H9 (cell line): ENCODE measurements at regions not wholly inside any gene's neighbourhood (a gene's known extent, or its start where the extent isn't known, plus 50 kb on each side); places are given as distances from the start of the nearest gene placed in this dataset.

Experiments used
- DNase-seq: peaks from one replicate; pipeline ENCODE4 v3.0.0-alpha.2; 2017
- H2AFZ ChIP-seq: one replicate; pipeline ENCODE4 v1.6.1; 2013; ENCODE audit warnings: mild to moderate bottlenecking, low read length, control low read depth, moderate library complexity
- H2AK5ac ChIP-seq: 2 replicates; pipeline ENCODE4 v1.6.1; 2013; ENCODE audit warnings: low read length, control low read depth, mixed read lengths; ENCODE audit not compliant: insufficient read length
- H2BK120ac ChIP-seq: one replicate; pipeline ENCODE4 v1.6.1; 2013; ENCODE audit warnings: low read depth, mild to moderate bottlenecking, low read length, control low read depth, inconsistent platforms; ENCODE audit not compliant: poor library complexity, severe bottlenecking
- H2BK12ac ChIP-seq: 2 replicates; pipeline ENCODE4 v1.6.1; 2013; ENCODE audit warnings: low read length, control low read depth, mixed read lengths, low read depth; ENCODE audit not compliant: insufficient read length
- H2BK15ac ChIP-seq: 2 replicates; pipeline ENCODE4 v1.6.1; 2013; ENCODE audit warnings: low read depth, low read length, control low read depth
- H2BK20ac ChIP-seq: one replicate; pipeline ENCODE4 v1.6.1; 2013; ENCODE audit warnings: low read depth, mild to moderate bottlenecking, low read length, control low read depth, inconsistent platforms; ENCODE audit not compliant: poor library complexity, severe bottlenecking
- H2BK5ac ChIP-seq: 2 replicates; pipeline ENCODE4 v1.6.1; 2013; ENCODE audit warnings: low read length, control low read depth, mixed read lengths; ENCODE audit not compliant: insufficient read length
- H3K14ac ChIP-seq: 2 replicates; pipeline ENCODE4 v1.6.1; 2013; ENCODE audit warnings: low read length, control low read depth; ENCODE audit not compliant: insufficient read depth
- H3K18ac ChIP-seq: 2 replicates; pipeline ENCODE4 v1.6.1; 2013; ENCODE audit warnings: low read depth, mild to moderate bottlenecking, mixed read lengths, low read length, control low read depth; ENCODE audit not compliant: insufficient read length
- H3K23ac ChIP-seq: 2 replicates; pipeline ENCODE4 v1.6.1; 2013; ENCODE audit warnings: low read length, control low read depth, mixed read lengths, low read depth; ENCODE audit not compliant: insufficient read length
- H3K23me2 ChIP-seq: 2 replicates; pipeline ENCODE4 v1.6.1; 2013; ENCODE audit warnings: low read depth, mild to moderate bottlenecking, mixed read lengths, low read length, control low read depth; ENCODE audit not compliant: insufficient read length, poor library complexity, severe bottlenecking
- H3K27ac ChIP-seq: 2 replicates; pipeline ENCODE4 v1.5.1; 2013; ENCODE audit warnings: low read length, control low read depth, mixed read lengths, low read depth; ENCODE audit not compliant: insufficient read length
- H3K27me3 ChIP-seq: 2 replicates; pipeline ENCODE4 v1.6.1; 2013; ENCODE audit warnings: low read length, control low read depth, inconsistent platforms; ENCODE audit not compliant: insufficient read depth
- H3K4ac ChIP-seq: 2 replicates; pipeline ENCODE4 v1.6.1; 2013; ENCODE audit warnings: low read depth, mild to moderate bottlenecking, control low read depth, inconsistent platforms, low read length, moderate library complexity
- H3K4me1 ChIP-seq: 2 replicates; pipeline ENCODE4 v1.6.1; 2013; ENCODE audit warnings: low read length, control low read depth, inconsistent platforms; ENCODE audit not compliant: insufficient read depth
- H3K4me2 ChIP-seq: 2 replicates; pipeline ENCODE4 v1.6.1; 2013; ENCODE audit warnings: low read length, control low read depth, mixed read lengths; ENCODE audit not compliant: insufficient read length, insufficient read depth
- H3K56ac ChIP-seq: 2 replicates; pipeline ENCODE4 v1.6.1; 2013; ENCODE audit warnings: low read depth, mild to moderate bottlenecking, mixed read lengths, low read length, control low read depth; ENCODE audit not compliant: insufficient read length
- H3K79me1 ChIP-seq: 2 replicates; pipeline ENCODE4 v1.6.1; 2013; ENCODE audit warnings: low read depth, mild to moderate bottlenecking, moderate library complexity, low read length, control low read depth, inconsistent platforms; ENCODE audit not compliant: insufficient read depth, poor library complexity, severe bottlenecking
- H3K79me2 ChIP-seq: 2 replicates; pipeline ENCODE4 v1.6.1; 2013; ENCODE audit warnings: low read length, control low read depth, inconsistent platforms; ENCODE audit not compliant: insufficient read depth
- H3K9ac ChIP-seq: 2 replicates; pipeline ENCODE4 v1.6.1; 2013; ENCODE audit warnings: low read length, control low read depth, mixed read lengths; ENCODE audit not compliant: insufficient read length; ENCODE audit errors: extremely low read depth
- H3K9me3 ChIP-seq: one replicate; pipeline ENCODE4 v1.6.1; 2013; ENCODE audit warnings: low read depth, low read length, inconsistent platforms; ENCODE audit not compliant: control insufficient read depth
- H3T11ph ChIP-seq: one replicate; pipeline ENCODE4 v1.6.1; 2013; ENCODE audit warnings: mild to moderate bottlenecking, low read length, control low read depth, inconsistent platforms
- H4K20me1 ChIP-seq: one replicate; pipeline ENCODE4 v1.6.1; 2013; ENCODE audit not compliant: control insufficient read depth, insufficient read length, insufficient read depth
- H4K5ac ChIP-seq: 2 replicates; pipeline ENCODE4 v1.6.1; 2013; ENCODE audit warnings: low read depth, mild to moderate bottlenecking, mixed read lengths, low read length, control low read depth; ENCODE audit not compliant: insufficient read length
- H4K8ac ChIP-seq: replicated peaks from 2 replicates; pipeline ENCODE4 v1.6.1; 2013; ENCODE audit warnings: low read length, control low read depth, mixed read lengths, low read depth; ENCODE audit not compliant: insufficient read length
- H4K91ac ChIP-seq: 2 replicates; pipeline ENCODE4 v1.6.1; 2013; ENCODE audit warnings: low read depth, mild to moderate bottlenecking, moderate library complexity, mixed read lengths, low read length, control low read depth; ENCODE audit not compliant: insufficient read length
- H3K27ac Mint-ChIP-seq, 3 experiments: 2 replicates in 2 of 3; 3 replicates in 1 of 3; pipeline ENCODE4 v1.8.0; 2020 to 2021; ENCODE audit warnings: mixed read lengths in 3 of 3, mild to moderate bottlenecking in 1 of 3, moderate library complexity in 1 of 3
- H3K27me3 Mint-ChIP-seq: 2 replicates; pipeline ENCODE4 v1.8.0; 2021; ENCODE audit warnings: low read depth, mild to moderate bottlenecking, moderate library complexity, mixed read lengths
- H3K36me3 Mint-ChIP-seq, 3 experiments: 2 replicates in 2 of 3; 3 replicates in 1 of 3; pipeline ENCODE4 v1.8.0; 2020 to 2021; ENCODE audit warnings: low read depth in 3 of 3, mixed read lengths in 3 of 3; ENCODE audit not compliant: insufficient read depth in 1 of 3
- H3K4me1 Mint-ChIP-seq, 2 experiments: 2 replicates each; pipeline ENCODE4 v1.8.0; 2020; ENCODE audit warnings: mixed read lengths in 2 of 2
- H3K4me3 Mint-ChIP-seq, 2 experiments: 2 replicates in 1 of 2; 3 replicates in 1 of 2; pipeline ENCODE4 v1.8.0; 2020 to 2021; ENCODE audit warnings: mild to moderate bottlenecking in 2 of 2, mixed read lengths in 2 of 2, moderate library complexity in 1 of 2
- H3K9me3 Mint-ChIP-seq, 2 experiments: 2 replicates in 1 of 2; 3 replicates in 1 of 2; pipeline ENCODE4 v1.8.0; 2020; ENCODE audit warnings: mild to moderate bottlenecking in 2 of 2, mixed read lengths in 2 of 2, moderate library complexity in 1 of 2
- WGBS: extraction: QIAGEN DNeasy Blood & Tissue Kit; methylation state at CpG from one replicate; pipeline ENCODE4 v1.1.7; 2013; ENCODE audit warnings: missing lambda C conversion rate, low lambda C conversion rate, mixed read lengths; ENCODE audit not compliant: insufficient read length; ENCODE audit errors: extremely low coverage; 5-methylcytosine and 5-hydroxymethylcytosine counted together
- TF ChIP-seq, protein P1 (sequence below): fragments of 200-600 bp; sonication (generic); conservative IDR thresholded peaks from 3 replicates; pipeline ENCODE4 v1.8.0; 2021; ENCODE audit warnings: antibody characterized with exemption, mild to moderate bottlenecking

DNA sequence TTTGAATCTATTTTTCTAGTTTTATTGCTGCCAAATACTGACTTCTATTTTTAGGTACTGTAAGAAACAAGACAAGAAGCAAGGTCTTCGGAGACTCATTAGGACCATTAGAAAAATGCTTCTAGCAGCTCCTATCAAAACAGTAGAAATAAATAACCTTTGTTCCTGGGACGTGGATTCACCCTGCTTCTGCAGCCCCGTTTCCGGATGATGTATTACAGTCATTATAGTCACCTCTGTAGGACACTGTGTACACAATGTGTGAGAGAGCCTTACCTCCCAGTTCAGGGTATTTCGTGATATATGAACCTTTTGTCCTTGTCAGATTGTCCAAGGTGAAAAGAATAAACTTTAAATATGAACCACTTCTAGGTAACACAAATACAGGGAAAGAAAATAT, 484.0 kb upstream of the TECRL start:
- Histone ChIP-seq H3K18ac (no peak overlapping the region), H4K91ac (no peak overlapping the region), H2BK120ac (no peak overlapping the region), H4K20me1 (no peaks in the 10 kb centered on the region), H2BK15ac (no peak overlapping the region), H3K4me1 (no peaks in the 10 kb centered on the region), H2AFZ (no peak overlapping the region), H3K9me3 (no peaks in the 10 kb centered on the region), H3K56ac (no peak overlapping the region), H2BK20ac (no peak overlapping the region), H2BK5ac (no peak overlapping the region), H3K79me1 (no peaks in the 10 kb centered on the region), H2BK12ac (no peak overlapping the region), H3K23me2 (no peaks in the 10 kb centered on the region), H3K4ac (no peak overlapping the region), H3K27me3 (no peaks in the 10 kb centered on the region), H3K4me2 (no peak overlapping the region), H3T11ph (no peak overlapping the region), H3K27ac (no peak overlapping the region), H3K79me2 (no peaks in the 10 kb centered on the region), H4K8ac (no peak overlapping the region), H3K14ac (no peak overlapping the region), H3K9ac (no peak overlapping the region), H4K5ac (no peak overlapping the region), H2AK5ac (no peak overlapping the region), H3K23ac (no peak overlapping the region)
- DNase-seq, result no peak
- WGBS, result no CpG with 5 or more reads among the region's 5 CpGs
- no peak overlapping the region for H3K4me3 Mint-ChIP-seq
- no peaks in the 10 kb centered on the region for H3K27me3 Mint-ChIP-seq
- no peak overlapping the region for H3K27ac Mint-ChIP-seq
- peaks cover 12 to 15% of the 10 kb centered on the region in 2 experiments for H3K4me1 Mint-ChIP-seq
- no peaks in the 10 kb centered on the region for H3K9me3 Mint-ChIP-seq
- no peaks in the 10 kb centered on the region for H3K36me3 Mint-ChIP-seq
- TF ChIP-seq, protein P1, sequence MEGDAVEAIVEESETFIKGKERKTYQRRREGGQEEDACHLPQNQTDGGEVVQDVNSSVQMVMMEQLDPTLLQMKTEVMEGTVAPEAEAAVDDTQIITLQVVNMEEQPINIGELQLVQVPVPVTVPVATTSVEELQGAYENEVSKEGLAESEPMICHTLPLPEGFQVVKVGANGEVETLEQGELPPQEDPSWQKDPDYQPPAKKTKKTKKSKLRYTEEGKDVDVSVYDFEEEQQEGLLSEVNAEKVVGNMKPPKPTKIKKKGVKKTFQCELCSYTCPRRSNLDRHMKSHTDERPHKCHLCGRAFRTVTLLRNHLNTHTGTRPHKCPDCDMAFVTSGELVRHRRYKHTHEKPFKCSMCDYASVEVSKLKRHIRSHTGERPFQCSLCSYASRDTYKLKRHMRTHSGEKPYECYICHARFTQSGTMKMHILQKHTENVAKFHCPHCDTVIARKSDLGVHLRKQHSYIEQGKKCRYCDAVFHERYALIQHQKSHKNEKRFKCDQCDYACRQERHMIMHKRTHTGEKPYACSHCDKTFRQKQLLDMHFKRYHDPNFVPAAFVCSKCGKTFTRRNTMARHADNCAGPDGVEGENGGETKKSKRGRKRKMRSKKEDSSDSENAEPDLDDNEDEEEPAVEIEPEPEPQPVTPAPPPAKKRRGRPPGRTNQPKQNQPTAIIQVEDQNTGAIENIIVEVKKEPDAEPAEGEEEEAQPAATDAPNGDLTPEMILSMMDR, result no peak
